ENCODE measurements at regions not wholly inside any gene's neighbourhood (a gene's known extent, or its start where the extent isn't known, plus 50 kb on each side); places are given as distances from the start of the nearest gene placed in this dataset.

DNA sequence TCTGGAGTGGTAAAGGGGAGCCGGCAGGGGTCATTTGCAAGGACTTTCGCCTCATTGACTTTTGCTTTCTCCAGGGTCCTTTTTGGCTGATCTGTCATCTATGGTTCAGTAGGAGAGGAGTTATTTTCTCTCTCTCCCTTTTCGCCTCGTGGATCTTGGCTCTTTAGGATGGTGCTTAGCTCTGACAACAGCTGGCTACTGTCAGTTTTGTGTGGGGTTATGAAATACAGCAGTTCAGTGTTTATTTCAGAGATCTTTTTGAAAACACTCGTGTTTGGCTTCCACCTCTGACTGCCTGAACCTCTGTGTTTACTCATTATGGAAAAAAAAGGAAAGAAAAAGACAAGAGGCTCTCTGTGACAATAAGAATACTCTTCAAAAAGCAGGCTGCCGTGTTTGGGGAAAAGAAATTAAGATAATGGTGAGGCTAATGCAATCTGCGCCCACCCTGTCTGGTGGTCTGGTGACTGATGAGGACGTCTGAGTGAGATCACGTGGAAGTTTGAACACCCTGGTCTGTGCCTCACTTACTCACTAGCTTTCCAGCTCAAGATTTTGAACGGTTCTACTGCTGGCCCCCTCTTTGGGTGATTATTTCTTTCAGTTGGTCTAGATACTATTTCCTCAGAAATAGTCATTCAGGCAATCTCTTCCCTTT is 567.7 kb downstream of the CAAP1 start:
- no peak overlapping the region for H3K4me3 ChIP-seq (replicated peaks; ENCODE audit: low read depth, low read length)
- TF ChIP-seq, protein P1, sequence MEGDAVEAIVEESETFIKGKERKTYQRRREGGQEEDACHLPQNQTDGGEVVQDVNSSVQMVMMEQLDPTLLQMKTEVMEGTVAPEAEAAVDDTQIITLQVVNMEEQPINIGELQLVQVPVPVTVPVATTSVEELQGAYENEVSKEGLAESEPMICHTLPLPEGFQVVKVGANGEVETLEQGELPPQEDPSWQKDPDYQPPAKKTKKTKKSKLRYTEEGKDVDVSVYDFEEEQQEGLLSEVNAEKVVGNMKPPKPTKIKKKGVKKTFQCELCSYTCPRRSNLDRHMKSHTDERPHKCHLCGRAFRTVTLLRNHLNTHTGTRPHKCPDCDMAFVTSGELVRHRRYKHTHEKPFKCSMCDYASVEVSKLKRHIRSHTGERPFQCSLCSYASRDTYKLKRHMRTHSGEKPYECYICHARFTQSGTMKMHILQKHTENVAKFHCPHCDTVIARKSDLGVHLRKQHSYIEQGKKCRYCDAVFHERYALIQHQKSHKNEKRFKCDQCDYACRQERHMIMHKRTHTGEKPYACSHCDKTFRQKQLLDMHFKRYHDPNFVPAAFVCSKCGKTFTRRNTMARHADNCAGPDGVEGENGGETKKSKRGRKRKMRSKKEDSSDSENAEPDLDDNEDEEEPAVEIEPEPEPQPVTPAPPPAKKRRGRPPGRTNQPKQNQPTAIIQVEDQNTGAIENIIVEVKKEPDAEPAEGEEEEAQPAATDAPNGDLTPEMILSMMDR (IDR thresholded peaks at IDR 0.05; ENCODE audit: low read depth, low read length, missing control alignments) = no peak
- DNase-seq (ENCODE audit: extremely low read depth, low read depth) = no peak

DNA sequence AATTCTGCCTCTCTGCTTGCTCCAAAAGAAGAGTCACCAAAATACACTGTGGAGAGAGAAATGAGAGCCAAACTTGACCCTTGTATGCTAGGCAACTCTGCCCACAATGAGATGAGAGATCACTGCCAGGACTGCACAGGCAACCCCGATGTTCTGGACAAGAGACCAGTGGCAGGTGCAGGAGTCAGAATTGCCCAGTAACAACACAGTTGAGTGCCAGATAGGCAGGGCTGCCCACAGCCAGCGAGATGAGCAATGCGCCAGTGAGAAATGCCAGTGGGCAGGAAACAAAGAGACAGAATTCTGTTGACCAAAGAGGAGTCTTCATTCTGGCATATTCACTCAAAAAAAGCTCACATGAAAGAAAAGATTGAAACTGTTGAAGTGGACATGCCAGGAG is 570.7 kb downstream of the CAAP1 start:
- DNase-seq (ENCODE audit: extremely low read depth, low read depth) = no peak
- no peak overlapping the region for H3K4me3 ChIP-seq (replicated peaks; ENCODE audit: low read depth, low read length)
- TF ChIP-seq, protein P1 (IDR thresholded peaks at IDR 0.05; ENCODE audit: low read depth, low read length, missing control alignments) = no peak

DNA sequence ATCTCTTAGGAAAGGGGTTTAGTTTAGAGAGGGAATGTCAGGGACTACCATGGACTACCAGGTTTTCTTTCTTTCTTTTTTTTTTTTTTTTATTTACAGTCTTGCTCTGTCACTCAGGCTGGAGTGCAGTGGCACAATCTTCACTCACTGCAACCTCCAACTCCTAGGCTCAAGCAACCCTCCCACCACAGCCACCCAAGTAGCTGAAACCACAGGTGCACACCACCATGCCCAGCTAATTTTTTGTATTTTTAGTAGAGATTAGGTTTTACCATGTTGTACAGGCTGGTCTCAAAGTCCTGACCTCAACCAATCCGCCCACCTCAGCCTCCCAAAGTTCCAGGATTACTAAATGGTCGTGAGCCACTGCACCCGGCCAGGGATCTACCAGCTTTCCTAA is 572.7 kb downstream of the CAAP1 start:
- TF ChIP-seq, protein P1 (IDR thresholded peaks at IDR 0.05; ENCODE audit: low read depth, low read length, missing control alignments) = no peak
- H3K4me3 ChIP-seq (replicated peaks; ENCODE audit: low read depth, low read length) = no peak overlapping the region
- DNase-seq (ENCODE audit: extremely low read depth, low read depth) = no peak

DNA sequence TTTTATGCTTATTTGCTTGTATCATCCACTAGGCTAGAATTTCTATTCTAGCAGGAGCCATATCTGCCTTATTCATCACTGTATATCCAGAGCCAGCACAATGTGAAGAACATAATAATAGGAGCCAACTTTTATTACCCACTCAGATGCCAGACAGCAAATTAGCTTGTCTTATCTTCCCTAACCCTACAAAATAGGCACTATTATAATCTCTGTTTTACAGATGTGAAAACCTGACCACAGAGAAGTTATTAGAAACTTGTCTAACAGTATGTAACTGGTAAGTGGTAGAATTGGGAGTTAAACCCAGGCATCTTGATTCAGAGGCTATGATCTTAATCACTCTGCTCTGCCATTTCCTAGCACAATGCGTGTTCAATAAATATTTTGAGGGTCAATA is 579.5 kb downstream of the CAAP1 start:
- TF ChIP-seq, protein P1 (IDR thresholded peaks at IDR 0.05; ENCODE audit: low read depth, low read length, missing control alignments) = no peak
- no peak overlapping the region for H3K4me3 ChIP-seq (replicated peaks; ENCODE audit: low read depth, low read length)
- DNase-seq (ENCODE audit: extremely low read depth, low read depth) = no peak

DNA sequence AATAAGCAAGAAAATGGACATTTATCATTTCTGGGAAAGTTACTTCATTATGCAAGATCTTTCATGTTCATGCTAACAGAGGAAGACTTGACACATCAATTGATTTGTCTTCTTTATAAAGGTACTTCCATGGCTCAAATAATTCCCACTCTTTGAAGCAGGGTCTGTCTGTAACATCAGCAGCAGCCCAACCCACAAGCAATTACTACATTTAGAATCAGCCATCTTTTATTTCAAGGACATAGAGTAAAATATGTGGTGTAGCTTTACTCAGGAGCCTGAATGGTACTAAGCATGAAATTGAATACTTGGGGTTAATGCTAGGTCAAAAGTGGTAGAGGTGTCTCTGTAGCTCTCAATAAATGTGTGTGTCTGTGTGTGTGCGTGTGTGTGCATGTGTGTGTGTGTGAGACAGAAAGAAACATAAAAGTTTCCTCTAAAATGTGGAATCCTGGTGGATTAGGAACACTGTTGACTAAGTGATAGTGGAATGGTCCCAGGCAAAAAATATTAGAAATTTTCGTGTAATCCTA is 581.1 kb downstream of the CAAP1 start:
- TF ChIP-seq, protein P1 (IDR thresholded peaks at IDR 0.05; ENCODE audit: low read depth, low read length, missing control alignments) = no peak
- DNase-seq (ENCODE audit: extremely low read depth, low read depth) = no peak
- H3K4me3 ChIP-seq (replicated peaks; ENCODE audit: low read depth, low read length) = no peak overlapping the region

DNA sequence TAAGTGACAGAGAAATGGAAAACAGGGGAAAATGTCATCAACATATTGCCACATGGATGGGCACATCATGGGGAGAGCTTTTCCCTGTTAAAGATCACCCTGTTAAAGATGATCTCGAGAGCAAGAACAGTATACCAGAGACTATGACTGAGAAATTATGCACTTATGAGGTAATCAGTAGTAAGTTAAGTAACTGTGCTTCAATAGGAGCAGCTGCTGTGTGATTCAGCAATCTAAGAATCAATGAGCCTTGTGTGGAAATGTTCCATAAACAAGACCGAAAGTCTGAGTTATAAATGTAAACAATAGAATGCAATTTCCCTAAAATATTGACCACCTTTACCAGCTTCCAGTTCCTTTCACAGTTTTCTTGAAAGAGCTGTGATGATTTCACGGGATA is 582.3 kb downstream of the CAAP1 start:
- TF ChIP-seq, protein P1 (IDR thresholded peaks at IDR 0.05; ENCODE audit: low read depth, low read length, missing control alignments) = no peak
- DNase-seq (ENCODE audit: extremely low read depth, low read depth) = no peak

DNA sequence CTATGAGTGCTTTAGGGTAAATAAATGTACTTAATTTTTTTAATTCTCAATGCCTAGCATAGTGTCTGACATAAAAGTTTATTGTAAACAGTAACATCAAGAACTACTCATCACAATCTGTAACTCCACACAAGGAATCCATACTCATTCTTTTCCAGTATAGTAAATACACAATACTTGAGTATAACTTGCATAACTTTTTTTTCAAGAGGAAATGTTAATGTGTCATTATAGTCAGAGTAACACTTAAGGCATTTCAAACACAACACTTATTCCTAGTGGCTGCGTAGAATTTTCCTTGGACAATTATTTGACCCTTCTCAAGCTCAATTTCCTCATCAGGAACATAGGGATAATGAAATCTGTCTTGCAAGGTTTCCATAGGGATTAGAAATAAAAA is 584.3 kb downstream of the CAAP1 start:
- DNase-seq (ENCODE audit: extremely low read depth, low read depth) = no peak
- TF ChIP-seq, protein P1 (IDR thresholded peaks at IDR 0.05; ENCODE audit: low read depth, low read length, missing control alignments) = no peak
- no peak overlapping the region for H3K4me3 ChIP-seq (replicated peaks; ENCODE audit: low read depth, low read length)

More for the DNA sequence above, 582.3 kb downstream of the CAAP1 start:
- no peak overlapping the region for H3K4me3 ChIP-seq (replicated peaks; ENCODE audit: low read depth, low read length)

Measured in HFF-Myc (cell line).